Lower leg skin (tissue), 3 donors: ENCODE measurements at regions not wholly inside any gene's neighbourhood (a gene's known extent, or its start where the extent isn't known, plus 50 kb on each side); places are given as distances from the start of the nearest gene placed in this dataset.

ENCODE experiments used
- CTCF ChIP-seq, 3 donors: fragments of 450-650 bp; IDR thresholded peaks; one replicate each; pipeline ENCODE4 v1.5.1; 2016; ENCODE audit warnings: antibody characterized with exemption in 3 of 3, mild to moderate bottlenecking in 3 of 3, moderate library complexity in 2 of 3
- POLR2A ChIP-seq, 2 donors: fragments of 450-650 bp; IDR thresholded peaks; one replicate each; pipeline ENCODE4 v1.6.1; 2016 to 2017; ENCODE audit warnings: antibody characterized with exemption in 2 of 2, mild to moderate bottlenecking in 1 of 2, moderate library complexity in 1 of 2

DNA sequence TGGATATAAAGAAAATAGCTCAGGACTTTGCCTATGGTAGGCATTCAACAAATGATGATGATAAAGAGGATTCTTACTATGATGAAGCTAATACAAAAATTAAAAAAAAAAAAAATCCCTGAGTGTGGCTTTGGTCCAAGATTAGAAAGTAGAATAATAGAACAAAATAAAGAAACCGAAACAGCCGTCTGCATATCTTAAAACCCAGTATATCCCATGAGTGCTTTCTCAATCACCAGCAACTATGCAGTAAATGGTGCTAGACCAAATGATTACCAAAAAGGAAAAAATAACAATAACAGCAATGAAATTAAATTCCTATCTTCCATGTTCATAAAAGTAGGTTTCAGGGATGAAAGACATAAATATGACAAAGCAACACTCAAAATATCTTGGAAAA lies 59.3 kb upstream of the DCC start:
- no peak for TF ChIP-seq CTCF (IDR thresholded peaks at IDR 0.05)
- no peak for TF ChIP-seq POLR2A (IDR thresholded peaks at IDR 0.05)
